ENCODE measurements at regions not wholly inside any gene's neighbourhood (a gene's known extent, or its start where the extent isn't known, plus 50 kb on each side); places are given as distances from the start of the nearest gene placed in this dataset.

DNA sequence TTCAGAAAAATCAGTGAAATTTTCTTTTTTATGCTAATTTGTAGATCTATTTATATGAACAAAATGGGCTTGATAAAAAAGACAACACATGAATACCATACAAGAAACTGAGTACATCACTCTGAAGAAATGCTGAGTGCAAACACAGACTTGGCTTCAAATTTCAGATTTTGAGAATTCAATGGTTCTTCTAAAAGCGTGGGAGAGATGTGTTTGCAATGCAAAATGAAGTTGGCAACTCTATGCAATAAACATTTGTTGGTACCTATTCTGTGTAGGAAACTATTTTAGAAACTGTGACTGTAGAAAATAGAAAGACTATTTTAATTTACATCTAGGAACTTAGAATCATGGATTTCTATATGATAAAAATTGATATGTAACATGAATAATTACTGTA is 1834.1 kb upstream of the CELF4 start:
- FAIRE-seq (no peak), DNase-seq (no peak)
- H3K27me3 ChIP-seq (ENCODE audit: control insufficient read depth, insufficient read depth, low read length) = no peaks in the 10 kb centered on the region
- no peak overlapping the region for H3K9ac ChIP-seq (ENCODE audit: low read length in 3 of 3)
- intact Hi-C loops (cut with DNase I) = no loop called here
- no peaks in the 10 kb centered on the region for H3K4me1 ChIP-seq (ENCODE audit: control insufficient read depth in 2 of 3, insufficient read depth in 2 of 3, low read depth in 1 of 3, low read length in 3 of 3)
- H3K4me3 ChIP-seq (ENCODE audit: low read length in 3 of 3) = no peak overlapping the region
- no peak overlapping the region for H3K27ac ChIP-seq (ENCODE audit: low read depth in 2 of 2, low read length in 2 of 2)
- no peaks in the 10 kb centered on the region for H3K9me3 ChIP-seq (ENCODE audit: control insufficient read depth in 2 of 3, insufficient read depth in 1 of 3, low read length in 3 of 3)
- H3K36me3 ChIP-seq (ENCODE audit: control insufficient read depth in 2 of 3, insufficient read depth in 3 of 3, low read length in 3 of 3) = no peaks in the 10 kb centered on the region
- TF ChIP-seq, protein P1, sequence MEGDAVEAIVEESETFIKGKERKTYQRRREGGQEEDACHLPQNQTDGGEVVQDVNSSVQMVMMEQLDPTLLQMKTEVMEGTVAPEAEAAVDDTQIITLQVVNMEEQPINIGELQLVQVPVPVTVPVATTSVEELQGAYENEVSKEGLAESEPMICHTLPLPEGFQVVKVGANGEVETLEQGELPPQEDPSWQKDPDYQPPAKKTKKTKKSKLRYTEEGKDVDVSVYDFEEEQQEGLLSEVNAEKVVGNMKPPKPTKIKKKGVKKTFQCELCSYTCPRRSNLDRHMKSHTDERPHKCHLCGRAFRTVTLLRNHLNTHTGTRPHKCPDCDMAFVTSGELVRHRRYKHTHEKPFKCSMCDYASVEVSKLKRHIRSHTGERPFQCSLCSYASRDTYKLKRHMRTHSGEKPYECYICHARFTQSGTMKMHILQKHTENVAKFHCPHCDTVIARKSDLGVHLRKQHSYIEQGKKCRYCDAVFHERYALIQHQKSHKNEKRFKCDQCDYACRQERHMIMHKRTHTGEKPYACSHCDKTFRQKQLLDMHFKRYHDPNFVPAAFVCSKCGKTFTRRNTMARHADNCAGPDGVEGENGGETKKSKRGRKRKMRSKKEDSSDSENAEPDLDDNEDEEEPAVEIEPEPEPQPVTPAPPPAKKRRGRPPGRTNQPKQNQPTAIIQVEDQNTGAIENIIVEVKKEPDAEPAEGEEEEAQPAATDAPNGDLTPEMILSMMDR (IDR thresholded peaks at IDR 0.05; ENCODE audit: borderline replicate concordance, extremely low read depth, insufficient read depth) = no peak

DNA sequence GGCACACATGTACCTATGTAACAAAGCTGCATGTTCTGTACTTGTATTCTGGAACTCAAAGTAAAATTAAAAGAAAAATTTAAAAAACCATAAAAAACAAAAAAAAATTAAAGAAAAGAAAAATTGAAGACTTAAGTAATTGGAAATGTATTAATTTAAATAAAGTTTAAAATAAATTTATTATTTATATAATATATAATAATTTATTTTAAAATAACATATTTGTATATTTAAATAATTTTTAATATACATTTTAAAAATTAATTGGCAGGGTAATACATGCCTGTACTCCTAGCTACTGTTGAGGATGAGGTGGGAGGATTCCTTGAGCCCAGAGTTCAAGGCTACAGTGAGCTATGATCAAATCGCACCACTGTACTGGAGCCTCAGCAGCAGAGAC is 1830.6 kb upstream of the CELF4 start:
- Histone ChIP-seq H3K9me3 (ENCODE audit: control insufficient read depth in 2 of 3, insufficient read depth in 1 of 3, low read length in 3 of 3) (no peaks in the 10 kb centered on the region), H3K27me3 (ENCODE audit: control insufficient read depth, insufficient read depth, low read length) (no peaks in the 10 kb centered on the region), H3K27ac (ENCODE audit: low read depth in 2 of 2, low read length in 2 of 2) (no peak overlapping the region), H3K36me3 (ENCODE audit: control insufficient read depth in 2 of 3, insufficient read depth in 3 of 3, low read length in 3 of 3) (no peaks in the 10 kb centered on the region), H3K9ac (ENCODE audit: low read length in 3 of 3) (no peak overlapping the region), H3K4me1 (ENCODE audit: control insufficient read depth in 2 of 3, insufficient read depth in 2 of 3, low read depth in 1 of 3, low read length in 3 of 3) (no peaks in the 10 kb centered on the region), H3K4me3 (ENCODE audit: low read length in 3 of 3) (no peak overlapping the region)
- no peak for DNase-seq
- peak; percentile 92 for FAIRE-seq
- TF ChIP-seq, protein P1 (IDR thresholded peaks at IDR 0.05; ENCODE audit: borderline replicate concordance, extremely low read depth, insufficient read depth) = no peak
- intact Hi-C loops (cut with DNase I) = no loop called here

DNA sequence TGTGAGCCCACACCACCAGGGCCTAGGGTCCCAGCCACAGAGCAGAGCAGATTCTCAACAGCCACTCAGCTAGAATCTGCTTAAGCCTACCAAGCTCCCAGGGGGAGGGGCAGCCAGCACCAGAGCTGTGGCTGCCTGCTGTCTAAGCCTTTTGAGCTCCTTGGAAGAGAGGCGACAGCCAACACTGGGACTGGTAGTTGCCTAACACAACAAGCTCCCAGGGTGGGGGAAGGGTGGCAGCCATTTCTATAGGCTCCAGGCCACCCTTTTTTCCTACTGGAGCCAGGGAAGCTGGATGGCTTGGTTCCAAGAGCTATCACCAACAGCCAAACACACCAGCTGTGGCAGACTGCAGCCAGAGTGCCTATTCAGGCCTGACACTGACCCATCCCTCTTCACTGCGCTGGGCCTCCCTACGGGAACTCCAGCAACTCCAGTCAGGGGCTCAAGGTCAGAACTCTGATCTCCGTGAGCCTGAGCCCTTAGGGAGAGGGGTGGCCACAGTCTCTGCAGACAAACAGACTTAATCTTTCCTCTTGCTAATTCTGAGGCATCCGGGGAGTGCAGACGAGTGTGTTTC is 1824.3 kb upstream of the CELF4 start:
- peak in 1 of 5 donors; percentile 44 for DNase-seq
- H3K36me3 ChIP-seq (ENCODE audit: control insufficient read depth in 2 of 3, insufficient read depth in 3 of 3, low read length in 3 of 3) = no peaks in the 10 kb centered on the region
- H3K4me3 ChIP-seq (ENCODE audit: low read length in 3 of 3) = no peak overlapping the region
- intact Hi-C loops (cut with DNase I) = no loop called here
- H3K27ac ChIP-seq (ENCODE audit: low read depth in 2 of 2, low read length in 2 of 2) = no peak overlapping the region
- no peaks in the 10 kb centered on the region for H3K4me1 ChIP-seq (ENCODE audit: control insufficient read depth in 2 of 3, insufficient read depth in 2 of 3, low read depth in 1 of 3, low read length in 3 of 3)
- FAIRE-seq = no peak
- TF ChIP-seq, protein P1 (IDR thresholded peaks at IDR 0.05; ENCODE audit: borderline replicate concordance, extremely low read depth, insufficient read depth) = no peak
- no peak overlapping the region for H3K9ac ChIP-seq (ENCODE audit: low read length in 3 of 3)
- no peaks in the 10 kb centered on the region for H3K9me3 ChIP-seq (ENCODE audit: control insufficient read depth in 2 of 3, insufficient read depth in 1 of 3, low read length in 3 of 3)
- H3K27me3 ChIP-seq (ENCODE audit: control insufficient read depth, insufficient read depth, low read length) = no peaks in the 10 kb centered on the region

DNA sequence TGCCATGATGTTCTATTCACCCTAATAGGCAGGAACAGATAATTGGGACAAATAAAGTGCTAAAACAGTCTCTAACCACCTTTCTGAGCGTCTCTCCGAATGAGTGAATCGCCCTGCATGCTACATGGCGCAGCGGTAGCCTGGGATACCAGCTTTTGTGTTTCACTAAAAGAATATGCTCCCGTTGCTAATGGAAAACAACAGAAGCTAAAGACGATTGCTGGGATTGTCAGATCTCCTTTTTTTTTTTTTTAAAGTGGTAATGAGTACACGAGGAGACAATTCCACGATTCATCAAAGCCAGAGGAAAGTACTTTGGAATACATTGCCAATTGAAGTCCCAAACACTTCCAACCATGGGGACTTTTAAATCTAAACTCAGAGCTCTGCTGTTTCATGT is 1815.3 kb upstream of the CELF4 start:
- DNase-seq = peak in 1 of 5 donors; percentile 4
- intact Hi-C loops (cut with DNase I) = no loop called here
- no peak overlapping the region for H3K9ac ChIP-seq (ENCODE audit: low read length in 3 of 3)
- H3K9me3 ChIP-seq (ENCODE audit: control insufficient read depth in 2 of 3, insufficient read depth in 1 of 3, low read length in 3 of 3) = no peaks in the 10 kb centered on the region
- H3K4me1 ChIP-seq (ENCODE audit: control insufficient read depth in 2 of 3, insufficient read depth in 2 of 3, low read depth in 1 of 3, low read length in 3 of 3) = no peaks in the 10 kb centered on the region
- no peak overlapping the region for H3K4me3 ChIP-seq (ENCODE audit: low read length in 3 of 3)
- TF ChIP-seq, protein P1 (IDR thresholded peaks at IDR 0.05; ENCODE audit: borderline replicate concordance, extremely low read depth, insufficient read depth) = no peak
- no peak for FAIRE-seq
- no peaks in the 10 kb centered on the region for H3K36me3 ChIP-seq (ENCODE audit: control insufficient read depth in 2 of 3, insufficient read depth in 3 of 3, low read length in 3 of 3)
- no peak overlapping the region for H3K27ac ChIP-seq (ENCODE audit: low read depth in 2 of 2, low read length in 2 of 2)
- no peaks in the 10 kb centered on the region for H3K27me3 ChIP-seq (ENCODE audit: control insufficient read depth, insufficient read depth, low read length)
